ENCODE measurements at regions not wholly inside any gene's neighbourhood (a gene's known extent, or its start where the extent isn't known, plus 50 kb on each side); places are given as distances from the start of the nearest gene placed in this dataset.
A peak's percentile ranks its signal among the peaks of the same experiment; 100 is the strongest.

DNA sequence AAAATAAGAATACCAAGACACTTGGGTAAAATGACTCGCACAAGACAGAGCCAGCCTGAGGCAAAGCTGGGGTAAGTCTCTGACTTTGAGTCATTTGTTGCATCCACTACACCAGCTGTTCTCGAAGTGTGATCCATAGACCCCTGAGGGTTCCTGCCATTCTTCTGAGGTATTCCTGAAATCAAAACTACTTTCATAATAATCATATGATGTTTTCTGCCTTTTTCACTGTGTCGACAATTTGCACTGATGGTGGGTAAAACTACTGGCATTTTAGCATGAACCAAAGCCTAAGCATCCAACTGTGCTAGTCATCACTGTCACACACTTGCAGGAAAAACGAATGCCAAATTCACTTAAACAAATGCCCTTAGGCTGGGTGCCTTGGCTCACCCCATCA lies 135.5 kb upstream of the FUT8 start:
- DNase-seq (ENCODE audit: insufficient read length) (no peak), FAIRE-seq (no peak)
- TF ChIP-seq TAF1 (IDR thresholded peaks at IDR 0.05; ENCODE audit: borderline replicate concordance, low read depth, low read length) (no peak), POLR2A (IDR thresholded peaks at IDR 0.05; ENCODE audit: low read depth, low read length) (no peak), POLR2AphosphoS5 (IDR thresholded peaks at IDR 0.05; ENCODE audit: low read depth, low read length) (no peak)

GRCh38 chr14:65277580-65278270 lies 134.8 kb upstream of the FUT8 start:
- FAIRE-seq (no peak), DNase-seq (ENCODE audit: insufficient read length) (no peak)
- TF ChIP-seq POLR2AphosphoS5 (IDR thresholded peaks at IDR 0.05; ENCODE audit: low read depth, low read length) (no peak), POLR2A (IDR thresholded peaks at IDR 0.05; ENCODE audit: low read depth, low read length) (no peak), TAF1 (IDR thresholded peaks at IDR 0.05; ENCODE audit: borderline replicate concordance, low read depth, low read length) (no peak)

DNA sequence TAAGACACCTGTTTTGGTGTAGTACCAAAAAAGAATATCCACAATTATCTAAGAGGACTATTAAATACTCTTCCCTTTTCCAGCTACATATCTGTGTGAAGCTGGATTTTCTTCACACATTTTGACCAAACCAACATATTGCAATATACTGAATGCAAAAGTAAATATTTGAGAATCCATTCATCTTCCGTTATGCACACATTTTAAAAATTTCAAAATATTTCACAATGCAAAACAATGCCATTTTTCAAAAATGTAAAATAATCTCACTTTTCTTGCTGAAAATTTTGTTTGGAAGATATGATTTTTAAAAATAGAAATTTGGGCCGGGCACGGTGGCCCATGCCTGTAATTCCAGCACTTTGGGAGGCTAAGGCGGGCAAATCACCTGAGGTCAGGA lies 133.9 kb upstream of the FUT8 start:
- FAIRE-seq = no peak
- TF ChIP-seq TAF1 (IDR thresholded peaks at IDR 0.05; ENCODE audit: borderline replicate concordance, low read depth, low read length) (no peak), POLR2A (IDR thresholded peaks at IDR 0.05; ENCODE audit: low read depth, low read length) (no peak), POLR2AphosphoS5 (IDR thresholded peaks at IDR 0.05; ENCODE audit: low read depth, low read length) (no peak)
- no peak for DNase-seq (ENCODE audit: insufficient read length)

- no peak for DNase-seq (ENCODE audit: insufficient read length)
- FAIRE-seq = no peak
- TF ChIP-seq TAF1 (IDR thresholded peaks at IDR 0.05; ENCODE audit: borderline replicate concordance, low read depth, low read length) (no peak), POLR2A (IDR thresholded peaks at IDR 0.05; ENCODE audit: low read depth, low read length) (no peak), POLR2AphosphoS5 (IDR thresholded peaks at IDR 0.05; ENCODE audit: low read depth, low read length) (no peak)
Measured at GRCh38 chr14:65279510-65279909, 133.0 kb upstream of the FUT8 start.

DNA sequence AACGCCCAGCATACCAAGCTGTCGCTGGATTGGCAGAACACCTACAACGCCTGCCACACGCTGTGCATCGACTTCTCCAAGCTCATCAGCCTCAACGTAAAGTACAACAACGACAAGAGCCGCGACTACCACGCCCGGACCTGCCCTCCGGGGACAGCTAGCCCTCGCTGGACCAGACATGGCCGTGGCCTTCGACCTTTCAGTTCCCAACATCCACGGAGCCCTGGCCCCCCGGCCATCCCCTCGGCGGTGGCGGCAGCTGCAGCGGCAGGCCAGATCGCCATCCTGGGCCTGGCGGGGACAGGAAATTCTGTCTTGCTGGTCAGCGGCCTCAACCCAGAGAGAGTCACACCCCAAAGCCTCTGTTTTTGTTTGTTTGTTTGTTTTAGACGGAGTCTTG lies 132.6 kb upstream of the FUT8 start:
- DNase-seq (ENCODE audit: insufficient read length) = no peak
- no peak for TF ChIP-seq POLR2AphosphoS5 (IDR thresholded peaks at IDR 0.05; ENCODE audit: low read depth, low read length)
- no peak for TF ChIP-seq POLR2A (IDR thresholded peaks at IDR 0.05; ENCODE audit: low read depth, low read length)
- no peak for TF ChIP-seq TAF1 (IDR thresholded peaks at IDR 0.05; ENCODE audit: borderline replicate concordance, low read depth, low read length)

GRCh38 chr14:65280653-65281052 lies 131.9 kb upstream of the FUT8 start:
- TF ChIP-seq TAF1 (IDR thresholded peaks at IDR 0.05; ENCODE audit: borderline replicate concordance, low read depth, low read length) (no peak), POLR2AphosphoS5 (IDR thresholded peaks at IDR 0.05; ENCODE audit: low read depth, low read length) (no peak), POLR2A (IDR thresholded peaks at IDR 0.05; ENCODE audit: low read depth, low read length) (no peak)
- DNase-seq (ENCODE audit: insufficient read length) = no peak
- no peak for FAIRE-seq

More for the DNA sequence above, 132.6 kb upstream of the FUT8 start:
- no peak for FAIRE-seq

- DNase-seq (ENCODE audit: insufficient read length) = no peak
- no peak for TF ChIP-seq POLR2AphosphoS5 (IDR thresholded peaks at IDR 0.05; ENCODE audit: low read depth, low read length)
- no peak for TF ChIP-seq POLR2A (IDR thresholded peaks at IDR 0.05; ENCODE audit: low read depth, low read length)
- no peak for TF ChIP-seq TAF1 (IDR thresholded peaks at IDR 0.05; ENCODE audit: borderline replicate concordance, low read depth, low read length)
- FAIRE-seq = peak; percentile 88
Measured at GRCh38 chr14:65281991-65282895, 130.3 kb upstream of the FUT8 start.

DNA sequence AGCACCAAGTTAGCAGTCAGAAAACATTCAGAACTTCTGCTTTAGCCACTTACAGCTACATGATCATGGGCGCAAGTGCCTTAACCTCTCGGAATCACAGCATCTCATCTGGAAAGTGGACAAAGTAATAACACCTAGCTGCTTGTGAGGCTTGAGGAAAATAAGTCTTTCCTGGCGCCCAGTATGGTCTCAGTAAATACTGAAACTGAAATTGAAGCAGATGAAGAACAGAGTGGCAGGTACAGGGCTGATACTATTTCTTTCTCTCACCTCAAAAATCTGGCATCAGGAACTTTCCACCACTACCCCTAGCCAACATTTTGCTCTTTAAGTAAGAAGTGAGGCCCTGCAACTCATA lies 129.7 kb upstream of the FUT8 start:
- no peak for TF ChIP-seq POLR2AphosphoS5 (IDR thresholded peaks at IDR 0.05; ENCODE audit: low read depth, low read length)
- TF ChIP-seq POLR2A (IDR thresholded peaks at IDR 0.05; ENCODE audit: low read depth, low read length) = no peak
- no peak for TF ChIP-seq TAF1 (IDR thresholded peaks at IDR 0.05; ENCODE audit: borderline replicate concordance, low read depth, low read length)
- no peak for DNase-seq (ENCODE audit: insufficient read length)
- no peak for FAIRE-seq

DNA sequence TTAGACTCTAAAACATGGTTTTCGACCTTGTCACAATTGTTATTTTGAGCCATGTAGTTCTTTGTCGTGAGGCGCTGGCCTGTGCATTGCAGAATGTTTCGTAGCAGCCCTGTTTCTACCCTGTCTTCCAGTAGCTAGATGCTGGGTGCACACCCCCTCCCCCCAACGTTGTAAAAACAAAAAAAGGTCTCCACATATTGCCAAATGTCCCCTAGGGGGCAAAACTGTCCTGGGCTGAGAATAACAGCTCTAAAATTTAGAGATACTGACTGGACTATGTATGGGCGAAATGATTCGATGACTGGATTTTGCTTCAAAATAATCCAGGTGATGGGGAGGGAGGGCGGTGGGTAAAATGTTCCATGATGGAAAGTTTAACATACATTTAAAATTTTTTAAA lies 126.1 kb upstream of the FUT8 start:
- TF ChIP-seq TAF1 (IDR thresholded peaks at IDR 0.05; ENCODE audit: borderline replicate concordance, low read depth, low read length) (no peak), POLR2A (IDR thresholded peaks at IDR 0.05; ENCODE audit: low read depth, low read length) (no peak), POLR2AphosphoS5 (IDR thresholded peaks at IDR 0.05; ENCODE audit: low read depth, low read length) (no peak)
- peak; percentile 72 for FAIRE-seq
- DNase-seq (ENCODE audit: insufficient read length) = no peak

GRCh38 chr14:65287264-65288131 lies 125.0 kb upstream of the FUT8 start:
- peak; percentile 61; the same call in 1 of the 2 replicates for TF ChIP-seq POLR2A (IDR thresholded peaks at IDR 0.05; ENCODE audit: low read depth, low read length)
- no peak; the same call in none of the 2 replicates for TF ChIP-seq POLR2AphosphoS5 (IDR thresholded peaks at IDR 0.05; ENCODE audit: low read depth, low read length)
- TF ChIP-seq TAF1 (IDR thresholded peaks at IDR 0.05; ENCODE audit: borderline replicate concordance, low read depth, low read length) = peak; percentile 21; the same call in 1 of the 2 replicates
- DNase-seq (ENCODE audit: insufficient read length) (peak; percentile 66), FAIRE-seq (peak; percentile 97)

GRCh38 chr14:65290830-65291229 lies 121.7 kb upstream of the FUT8 start:
- FAIRE-seq = peak; percentile 70
- DNase-seq (ENCODE audit: insufficient read length) = no peak
- no peak for TF ChIP-seq TAF1 (IDR thresholded peaks at IDR 0.05; ENCODE audit: borderline replicate concordance, low read depth, low read length)
- no peak for TF ChIP-seq POLR2AphosphoS5 (IDR thresholded peaks at IDR 0.05; ENCODE audit: low read depth, low read length)
- no peak for TF ChIP-seq POLR2A (IDR thresholded peaks at IDR 0.05; ENCODE audit: low read depth, low read length)
